Tibial artery (tissue), 4 donors: ENCODE measurements at regions not wholly inside any gene's neighbourhood (a gene's known extent, or its start where the extent isn't known, plus 50 kb on each side); places are given as distances from the start of the nearest gene placed in this dataset.

ENCODE experiments used
- DNase-seq, 2 donors: peaks; one replicate each; pipeline ENCODE4 v3.0.0-alpha.2; 2019
- H3K27ac ChIP-seq, 2 donors: fragments of 200-600 bp; sonication (generic) in 1 of 2; 1 replicate in 1 of 2; 2 replicates in 1 of 2; pipeline ENCODE4 v1.5.1; 2018 to 2019; ENCODE audit warnings: mild to moderate bottlenecking in 1 of 2
- H3K27me3 ChIP-seq, 2 donors: fragments of 200-600 bp; sonication (generic) in 1 of 2; one replicate each; pipeline versions ENCODE4 v1.5.1 to v1.6.0; 2016 to 2019
- H3K36me3 ChIP-seq, 3 donors: fragments of 200-600 bp; sonication (generic) in 2 of 3; one replicate each; pipeline ENCODE4 v1.5.1; 2016 to 2019; ENCODE audit warnings: mild to moderate bottlenecking in 2 of 3
- H3K4me1 ChIP-seq, 4 donors: fragments of 200-600 bp; sonication (generic) in 2 of 4; 1 replicate in 3 of 4; 2 replicates in 1 of 4; pipeline ENCODE4 v1.5.1; 2016 to 2019
- H3K4me3 ChIP-seq, 2 donors: fragments of 200-600 bp; sonication (generic) in 1 of 2; 1 replicate in 1 of 2; 2 replicates in 1 of 2; pipeline ENCODE4 v1.5.1; 2018 to 2019; ENCODE audit warnings: mild to moderate bottlenecking in 2 of 2
- H3K9me3 ChIP-seq, 3 donors: fragments of 200-600 bp; sonication (generic) in 1 of 3; one replicate each; pipeline ENCODE4 v1.5.1; 2016 to 2019
- CTCF ChIP-seq, 2 experiments: fragments of 200-600 bp in 1 of 2; fragments of 450-650 bp in 1 of 2; IDR thresholded peaks; one replicate each; pipeline ENCODE4 v1.5.1; 2017 to 2019; ENCODE audit warnings: antibody characterized with exemption in 2 of 2, mild to moderate bottlenecking in 1 of 2, moderate library complexity in 1 of 2
- intact Hi-C: fragments of 100-400 bp; cut with DNase I; formaldehyde crosslinking; loops from one replicate; pipeline ENCODE4 v1.15.0; 2023; ENCODE audit warnings: low total_unique reads

- no peak for DNase-seq
- H3K27me3 ChIP-seq = no peaks in the 10 kb centered on the region
- no peaks in the 10 kb centered on the region for H3K9me3 ChIP-seq
- intact Hi-C loops = no loop called here
- no peak overlapping the region for H3K27ac ChIP-seq
- H3K4me3 ChIP-seq = no peak overlapping the region
- no peaks in the 10 kb centered on the region for H3K4me1 ChIP-seq
- H3K36me3 ChIP-seq = no peaks in the 10 kb centered on the region
- TF ChIP-seq CTCF (IDR thresholded peaks at IDR 0.05) = no peak
Measured at GRCh38 chr4:180153587-180153986, 2089.6 kb upstream of the TENM3 start.

GRCh38 chr4:180156684-180157083 is 2086.5 kb upstream of the TENM3 start:
- H3K36me3 ChIP-seq = no peaks in the 10 kb centered on the region
- H3K4me3 ChIP-seq = no peak overlapping the region
- intact Hi-C loops = no loop called here
- no peak for DNase-seq
- no peaks in the 10 kb centered on the region for H3K4me1 ChIP-seq
- no peak for TF ChIP-seq CTCF (IDR thresholded peaks at IDR 0.05)
- H3K9me3 ChIP-seq = no peaks in the 10 kb centered on the region
- no peaks in the 10 kb centered on the region for H3K27me3 ChIP-seq
- H3K27ac ChIP-seq = no peak overlapping the region

- no peaks in the 10 kb centered on the region for H3K4me1 ChIP-seq
- H3K27ac ChIP-seq = no peak overlapping the region
- intact Hi-C loops = no loop called here
- no peak for TF ChIP-seq CTCF (IDR thresholded peaks at IDR 0.05)
- no peaks in the 10 kb centered on the region for H3K27me3 ChIP-seq
- H3K9me3 ChIP-seq = no peaks in the 10 kb centered on the region
- DNase-seq = no peak
- H3K4me3 ChIP-seq = no peak overlapping the region
- no peaks in the 10 kb centered on the region for H3K36me3 ChIP-seq
Measured at GRCh38 chr4:180160195-180160983, 2082.8 kb upstream of the TENM3 start.

GRCh38 chr4:180164799-180165198 is 2078.4 kb upstream of the TENM3 start:
- no peak for DNase-seq
- H3K4me1 ChIP-seq = no peaks in the 10 kb centered on the region

GRCh38 chr4:180169394-180169793 is 2073.8 kb upstream of the TENM3 start:
- no peaks in the 10 kb centered on the region for H3K36me3 ChIP-seq
- no peaks in the 10 kb centered on the region for H3K9me3 ChIP-seq
- DNase-seq = no peak
- no peaks in the 10 kb centered on the region for H3K4me1 ChIP-seq
- H3K27ac ChIP-seq = no peak overlapping the region
- no peaks in the 10 kb centered on the region for H3K27me3 ChIP-seq
- H3K4me3 ChIP-seq = no peak overlapping the region
- no peak for TF ChIP-seq CTCF (IDR thresholded peaks at IDR 0.05)
- intact Hi-C loops = no loop called here

More at GRCh38 chr4:180164799-180165198, 2078.4 kb upstream of the TENM3 start:
- Histone ChIP-seq H3K36me3 (no peaks in the 10 kb centered on the region), H3K4me3 (no peak overlapping the region), H3K9me3 (no peaks in the 10 kb centered on the region), H3K27ac (no peak overlapping the region), H3K27me3 (no peaks in the 10 kb centered on the region)
- intact Hi-C loops = no loop called here
- no peak for TF ChIP-seq CTCF (IDR thresholded peaks at IDR 0.05)
